ENCODE measurements at regions not wholly inside any gene's neighbourhood (a gene's known extent, or its start where the extent isn't known, plus 50 kb on each side); places are given as distances from the start of the nearest gene placed in this dataset.

GRCh38 chr6:153787341-153787606 is 251.8 kb upstream of the OPRM1 start:
- H3K4me2 ChIP-seq (ENCODE audit: low read length), result no peak overlapping the region
- no peak for DNase-seq (ENCODE audit: low spot score)
- no TSS peak for BruUV-seq (replicated peaks)
- no peaks in the 10 kb centered on the region for H3K36me3 ChIP-seq (ENCODE audit: insufficient read depth, low read length)
- H3K4me3 ChIP-seq (ENCODE audit: low read depth, low read length, poor library complexity, severe bottlenecking), result no peak overlapping the region
- intact Hi-C loops (cut with micrococcal nuclease; ENCODE audit: unreplicated experiment), result no loop called here
- no peaks in the 10 kb centered on the region for H3K9me2 ChIP-seq (ENCODE audit: insufficient read depth, low read length)
- H3K27ac ChIP-seq (ENCODE audit: low read depth, low read length, poor library complexity, severe bottlenecking), result no peak overlapping the region
- no peak overlapping the region for H2AFZ ChIP-seq (ENCODE audit: low read length)
- TF ChIP-seq CTCF (conservative IDR thresholded peaks at IDR 0.05; ENCODE audit: low read length), result no peak
- TF ChIP-seq EZH2phosphoT487 (IDR thresholded peaks at IDR 0.05; ENCODE audit: borderline replicate concordance, low read depth, low read length), result no peak
- ChIA-PET CTCF (ENCODE audit: unreplicated experiment) (no interaction called here), POLR2A (no interaction called here)
- H3K4me1 ChIP-seq (ENCODE audit: insufficient read depth, low read length, poor library complexity, severe bottlenecking), result no peaks in the 10 kb centered on the region
- H3K9me3 ChIP-seq (ENCODE audit: low read length), result no peaks in the 10 kb centered on the region
- no peaks in the 10 kb centered on the region for H3K79me2 ChIP-seq (ENCODE audit: insufficient read depth, low read depth, low read length)
- H4K20me1 ChIP-seq (ENCODE audit: insufficient read depth, low read length), result no peaks in the 10 kb centered on the region

DNA sequence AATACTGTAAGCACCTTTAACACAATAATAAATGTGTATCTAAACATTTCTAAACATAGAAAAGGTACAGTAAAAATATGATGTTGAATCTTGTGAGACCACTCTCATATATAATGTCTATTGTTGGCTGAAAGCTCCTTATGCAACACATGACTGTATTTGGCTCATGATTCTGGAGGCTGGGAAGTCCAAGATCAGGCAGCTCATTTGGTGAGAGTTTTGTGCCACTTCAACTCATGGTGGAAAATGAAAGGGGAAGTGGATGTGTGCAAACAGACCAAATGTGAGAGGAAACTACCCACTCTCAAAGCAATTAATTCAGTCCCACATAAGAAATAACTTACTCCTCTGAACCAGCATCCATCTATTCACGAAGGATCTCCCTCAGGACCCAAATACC is 257.7 kb upstream of the OPRM1 start:
- BruUV-seq (replicated peaks), result no TSS peak
- intact Hi-C loops (cut with micrococcal nuclease; ENCODE audit: unreplicated experiment), result no loop called here
- H4K20me1 ChIP-seq (ENCODE audit: insufficient read depth, low read length), result no peaks in the 10 kb centered on the region
- ChIA-PET CTCF (ENCODE audit: unreplicated experiment) (no interaction called here), POLR2A (interaction anchor here (1.2 kb wide), 1 partner anchor 13 kb away, joined by 3 read pairs; no protein-coding TSS in a partner anchor)
- H3K79me2 ChIP-seq (ENCODE audit: insufficient read depth, low read depth, low read length), result no peaks in the 10 kb centered on the region
- no peak overlapping the region for H2AFZ ChIP-seq (ENCODE audit: low read length)
- no peaks in the 10 kb centered on the region for H3K9me3 ChIP-seq (ENCODE audit: low read length)
- no peak overlapping the region for H3K27ac ChIP-seq (ENCODE audit: low read depth, low read length, poor library complexity, severe bottlenecking)
- TF ChIP-seq EZH2phosphoT487 (IDR thresholded peaks at IDR 0.05; ENCODE audit: borderline replicate concordance, low read depth, low read length) (no peak), CTCF (conservative IDR thresholded peaks at IDR 0.05; ENCODE audit: low read length) (no peak)
- H3K36me3 ChIP-seq (ENCODE audit: insufficient read depth, low read length), result no peaks in the 10 kb centered on the region
- no peak for DNase-seq (ENCODE audit: low spot score)
- no peaks in the 10 kb centered on the region; the same call in 1 of the 2 replicates for H3K9me2 ChIP-seq (ENCODE audit: insufficient read depth, low read length)
- no peak overlapping the region for H3K4me2 ChIP-seq (ENCODE audit: low read length)
- no peak overlapping the region for H3K4me3 ChIP-seq (ENCODE audit: low read depth, low read length, poor library complexity, severe bottlenecking)
- no peaks in the 10 kb centered on the region for H3K4me1 ChIP-seq (ENCODE audit: insufficient read depth, low read length, poor library complexity, severe bottlenecking)

DNA sequence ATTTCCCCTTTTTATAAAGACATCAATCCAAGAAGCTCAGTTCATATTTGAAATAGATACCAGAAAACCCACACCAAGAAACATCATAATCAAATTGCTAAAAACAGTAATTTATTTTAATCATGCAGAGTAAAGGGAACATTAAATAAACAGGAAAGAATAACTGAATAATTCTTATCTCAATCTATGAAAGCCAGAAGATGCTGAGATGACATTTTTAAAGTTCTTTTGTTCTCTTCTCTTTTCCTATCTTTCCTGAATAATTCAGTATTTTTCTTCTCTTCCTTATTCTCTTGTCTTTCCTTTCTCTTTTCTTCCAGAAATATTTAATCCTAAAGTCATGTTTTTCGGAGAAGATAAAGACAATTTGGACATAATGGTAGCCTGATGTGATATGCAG is 259.0 kb upstream of the OPRM1 start:
- no peaks in the 10 kb centered on the region for H3K36me3 ChIP-seq (ENCODE audit: insufficient read depth, low read length)
- H3K79me2 ChIP-seq (ENCODE audit: insufficient read depth, low read depth, low read length), result no peaks in the 10 kb centered on the region
- no peak for DNase-seq (ENCODE audit: low spot score)
- H4K20me1 ChIP-seq (ENCODE audit: insufficient read depth, low read length), result no peaks in the 10 kb centered on the region
- no peaks in the 10 kb centered on the region for H3K9me3 ChIP-seq (ENCODE audit: low read length)
- TF ChIP-seq EZH2phosphoT487 (IDR thresholded peaks at IDR 0.05; ENCODE audit: borderline replicate concordance, low read depth, low read length) (no peak), CTCF (conservative IDR thresholded peaks at IDR 0.05; ENCODE audit: low read length) (no peak)
- intact Hi-C loops (cut with micrococcal nuclease; ENCODE audit: unreplicated experiment), result no loop called here
- H3K27ac ChIP-seq (ENCODE audit: low read depth, low read length, poor library complexity, severe bottlenecking), result no peak overlapping the region
- no peaks in the 10 kb centered on the region for H3K4me1 ChIP-seq (ENCODE audit: insufficient read depth, low read length, poor library complexity, severe bottlenecking)
- H3K4me3 ChIP-seq (ENCODE audit: low read depth, low read length, poor library complexity, severe bottlenecking), result no peak overlapping the region
- H3K9me2 ChIP-seq (ENCODE audit: insufficient read depth, low read length), result no peaks in the 10 kb centered on the region; the same call in 1 of the 2 replicates
- no peak overlapping the region for H3K4me2 ChIP-seq (ENCODE audit: low read length)
- no peak overlapping the region for H2AFZ ChIP-seq (ENCODE audit: low read length)
- ChIA-PET CTCF (ENCODE audit: unreplicated experiment) (no interaction called here), POLR2A (no interaction called here)
- no TSS peak for BruUV-seq (replicated peaks)
